ENCODE measurements at regions not wholly inside any gene's neighbourhood (a gene's known extent, or its start where the extent isn't known, plus 50 kb on each side); places are given as distances from the start of the nearest gene placed in this dataset.

DNA sequence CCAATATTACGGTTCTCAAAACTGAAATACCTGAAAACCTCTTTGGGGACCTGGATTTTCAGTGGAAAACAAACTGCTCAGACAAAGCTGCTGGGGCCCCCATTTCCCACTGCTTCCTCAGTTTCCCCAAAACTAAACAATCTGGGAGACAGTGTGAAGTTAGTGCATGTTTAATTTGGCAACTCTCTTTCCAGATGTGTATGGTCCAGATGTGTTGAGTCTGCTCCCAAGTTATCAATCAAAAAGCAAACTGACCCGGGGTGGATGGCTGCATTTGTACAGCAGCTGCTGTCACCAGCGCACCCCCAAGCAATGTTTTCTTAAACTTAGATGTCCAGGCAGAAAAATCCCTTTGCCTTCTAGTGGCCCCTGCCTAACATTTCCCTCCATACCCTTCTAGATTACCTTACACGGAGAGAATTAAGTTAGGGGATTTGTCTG is 136.9 kb downstream of the COPS8 start:
- Mint-ChIP-seq H3K9me3 (no peaks in the 10 kb centered on the region), H3K36me3 (ENCODE audit: low read depth) (no peaks in the 10 kb centered on the region), H3K27me3 (ENCODE audit: low read depth) (peaks cover 21% of the 10 kb centered on the region), H3K4me3 (no peak overlapping the region), H3K4me1 (ENCODE audit: low read depth) (peaks cover 3% of the 10 kb centered on the region), H3K27ac (no peak overlapping the region)
- no peak for DNase-seq (ENCODE audit: low spot score)

DNA sequence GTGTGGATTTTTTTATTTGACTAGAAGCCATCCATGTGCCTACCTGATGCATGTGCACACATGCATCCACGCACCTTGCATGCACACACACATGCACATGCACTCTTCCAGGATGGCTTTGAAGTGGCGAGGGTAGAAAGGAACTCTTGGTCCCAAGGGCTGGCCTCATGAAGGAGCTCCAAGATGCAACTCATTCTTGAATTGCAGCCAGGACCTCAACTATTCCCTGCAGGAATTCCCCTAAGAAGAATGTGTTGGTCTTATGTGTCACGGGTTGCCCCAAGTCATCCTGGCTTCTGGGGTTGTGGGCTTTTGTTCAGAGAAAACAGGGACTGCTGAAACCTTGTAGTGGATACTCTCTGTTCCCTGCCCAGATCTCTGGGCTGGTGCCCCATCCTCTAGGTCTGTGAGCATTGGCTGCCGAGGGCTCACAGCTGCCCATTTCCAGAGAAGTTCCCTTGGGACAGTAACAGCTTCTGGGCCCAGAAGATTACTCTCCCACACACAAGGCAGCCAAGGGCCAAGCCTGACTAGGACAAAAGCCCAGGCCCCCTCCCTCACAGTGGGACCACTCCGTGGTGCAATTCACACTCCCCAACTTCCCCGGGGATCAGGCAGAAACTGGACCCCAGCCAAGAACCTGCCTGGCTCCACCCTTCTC is 137.6 kb downstream of the COPS8 start:
- Mint-ChIP-seq H3K27me3 (ENCODE audit: low read depth) (peaks cover 21% of the 10 kb centered on the region), H3K4me3 (no peak overlapping the region), H3K36me3 (ENCODE audit: low read depth) (no peaks in the 10 kb centered on the region), H3K4me1 (ENCODE audit: low read depth) (peaks cover 5% of the 10 kb centered on the region), H3K9me3 (no peaks in the 10 kb centered on the region), H3K27ac (no peak overlapping the region)
- DNase-seq (ENCODE audit: low spot score) = no peak

DNA sequence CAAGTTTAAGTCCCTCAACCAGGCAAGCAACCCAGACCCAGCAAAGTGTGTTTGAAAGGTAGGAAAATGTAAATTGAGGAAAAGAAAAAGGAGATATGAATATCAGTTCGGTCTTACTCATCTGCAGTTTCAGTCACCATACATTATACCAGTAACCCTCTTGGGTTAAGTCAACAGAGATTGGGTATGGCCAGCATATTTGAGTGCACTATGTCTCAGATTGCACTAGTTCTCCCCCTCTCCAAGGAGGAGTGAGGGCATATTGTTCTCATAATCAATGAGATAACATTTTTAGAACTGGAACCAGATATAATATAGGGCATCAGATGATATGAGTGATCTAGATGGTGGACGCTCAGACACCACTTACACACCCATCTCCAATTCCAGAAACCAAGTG is 141.5 kb downstream of the COPS8 start:
- Mint-ChIP-seq H3K4me1 (ENCODE audit: low read depth) (peaks cover 5% of the 10 kb centered on the region), H3K36me3 (ENCODE audit: low read depth) (no peaks in the 10 kb centered on the region), H3K27ac (no peak overlapping the region), H3K27me3 (ENCODE audit: low read depth) (peaks cover 6% of the 10 kb centered on the region), H3K4me3 (no peak overlapping the region), H3K9me3 (no peaks in the 10 kb centered on the region)
- DNase-seq (ENCODE audit: low spot score) = no peak

DNA sequence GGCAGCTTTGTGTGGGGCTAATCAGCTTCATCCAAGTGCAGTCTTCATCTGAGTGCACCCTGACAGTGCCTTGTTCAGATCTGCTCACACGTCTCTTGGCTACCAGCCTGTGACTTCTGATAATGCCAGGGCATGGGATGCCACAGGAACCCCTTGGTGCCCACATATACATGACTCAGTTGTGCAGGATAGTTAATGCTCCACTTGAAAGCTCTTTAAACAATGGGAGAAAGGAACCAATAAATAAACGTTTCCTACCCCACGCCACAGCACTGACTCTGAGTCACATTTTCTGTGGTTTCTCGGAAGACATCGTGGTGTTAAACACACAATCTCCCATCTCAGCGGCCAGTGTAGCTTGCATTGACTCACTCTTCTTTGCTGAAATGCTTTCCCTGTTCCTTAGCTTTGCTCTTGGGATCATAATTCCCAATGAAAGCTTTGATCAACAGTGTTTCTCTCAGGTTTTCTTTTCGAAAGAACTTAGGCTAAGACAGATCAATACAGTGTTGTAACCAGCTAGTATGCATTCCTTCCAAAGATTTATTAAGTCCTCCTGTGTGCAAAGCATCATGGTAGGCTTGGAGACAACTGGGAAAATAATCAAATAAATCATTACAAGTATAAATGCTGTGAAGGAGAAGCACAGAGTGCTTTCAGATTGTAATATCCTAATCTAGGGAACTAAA is 142.0 kb downstream of the COPS8 start:
- H3K27ac Mint-ChIP-seq = no peak overlapping the region
- H3K27me3 Mint-ChIP-seq (ENCODE audit: low read depth) = peaks cover 7% of the 10 kb centered on the region
- no peaks in the 10 kb centered on the region for H3K36me3 Mint-ChIP-seq (ENCODE audit: low read depth)
- no peaks in the 10 kb centered on the region for H3K9me3 Mint-ChIP-seq
- peaks cover 5% of the 10 kb centered on the region for H3K4me1 Mint-ChIP-seq (ENCODE audit: low read depth)
- H3K4me3 Mint-ChIP-seq = no peak overlapping the region
- peak; percentile 64 for DNase-seq (ENCODE audit: low spot score)

DNA sequence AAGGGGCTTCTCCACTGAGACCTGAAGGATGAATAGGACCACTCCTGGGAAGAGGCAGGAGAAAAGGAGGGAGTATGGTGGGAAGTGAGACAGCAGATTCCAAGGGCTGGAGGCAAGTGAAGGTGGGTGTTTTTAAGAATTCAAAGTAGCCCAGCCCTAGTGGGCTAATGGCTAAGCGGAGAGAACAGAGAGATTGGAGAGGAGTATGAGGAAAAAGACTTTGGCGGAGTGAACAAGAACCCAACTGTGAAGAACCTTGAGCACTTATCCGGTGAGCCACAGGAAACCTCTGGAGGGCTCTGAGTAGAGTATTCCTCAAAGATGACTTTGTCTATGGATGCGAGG is 142.6 kb downstream of the COPS8 start:
- peaks cover 5% of the 10 kb centered on the region for H3K4me1 Mint-ChIP-seq (ENCODE audit: low read depth)
- H3K36me3 Mint-ChIP-seq (ENCODE audit: low read depth) = no peaks in the 10 kb centered on the region
- H3K27me3 Mint-ChIP-seq (ENCODE audit: low read depth) = peaks cover 4% of the 10 kb centered on the region
- DNase-seq (ENCODE audit: low spot score) = no peak
- no peak overlapping the region for H3K27ac Mint-ChIP-seq
- no peaks in the 10 kb centered on the region for H3K9me3 Mint-ChIP-seq
- no peak overlapping the region for H3K4me3 Mint-ChIP-seq

DNA sequence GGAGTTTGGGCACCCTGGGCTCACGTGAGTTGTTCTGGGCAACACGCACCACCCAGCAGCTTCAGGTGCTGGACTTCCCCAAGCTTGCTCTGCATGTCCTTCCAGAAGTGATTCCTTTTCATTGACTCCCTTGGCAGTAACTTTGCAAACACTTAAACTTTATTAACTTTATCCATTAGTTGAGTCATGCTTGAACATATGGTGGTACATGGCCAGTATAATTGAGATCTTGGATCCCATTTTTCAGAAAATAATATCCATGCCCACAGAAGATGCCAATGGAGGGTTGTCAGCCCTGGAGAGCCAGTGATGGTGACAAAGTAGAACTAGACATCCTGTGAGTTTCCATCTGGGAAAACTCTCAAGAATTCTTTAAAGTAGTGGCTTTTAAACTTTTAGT is 144.2 kb downstream of the COPS8 start:
- Mint-ChIP-seq H3K9me3 (no peaks in the 10 kb centered on the region), H3K27me3 (ENCODE audit: low read depth) (peaks cover 6% of the 10 kb centered on the region), H3K36me3 (ENCODE audit: low read depth) (no peaks in the 10 kb centered on the region)

DNA sequence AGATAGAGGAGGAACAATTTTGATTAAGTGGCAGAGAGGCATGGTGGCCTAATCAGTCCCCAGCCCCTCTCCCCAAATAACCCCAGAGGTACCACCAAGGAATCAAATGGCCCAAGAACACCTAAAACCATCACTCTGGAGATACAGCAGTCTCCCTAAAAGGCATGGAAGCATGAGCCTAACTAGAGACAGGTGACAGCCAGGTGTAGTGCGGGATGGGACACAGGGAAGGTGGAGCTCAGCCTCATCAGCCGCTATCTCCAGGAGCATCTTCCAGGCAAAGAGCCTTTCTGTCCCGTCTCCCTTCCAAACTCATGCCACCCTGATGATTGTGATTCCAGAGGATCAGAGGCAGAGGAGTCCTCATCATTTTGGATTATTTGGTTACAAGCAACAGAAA is 144.7 kb downstream of the COPS8 start:
- H3K4me3 Mint-ChIP-seq = no peak overlapping the region
- no peaks in the 10 kb centered on the region for H3K36me3 Mint-ChIP-seq (ENCODE audit: low read depth)
- peaks cover 5% of the 10 kb centered on the region for H3K4me1 Mint-ChIP-seq (ENCODE audit: low read depth)
- H3K9me3 Mint-ChIP-seq = no peaks in the 10 kb centered on the region
- no peak for DNase-seq (ENCODE audit: low spot score)
- H3K27me3 Mint-ChIP-seq (ENCODE audit: low read depth) = peaks cover 6% of the 10 kb centered on the region
- H3K27ac Mint-ChIP-seq = no peak overlapping the region

More for the DNA sequence above, 144.2 kb downstream of the COPS8 start:
- Mint-ChIP-seq H3K4me1 (ENCODE audit: low read depth) (peaks cover 5% of the 10 kb centered on the region), H3K27ac (no peak overlapping the region), H3K4me3 (no peak overlapping the region)
- no peak for DNase-seq (ENCODE audit: low spot score)

DNA sequence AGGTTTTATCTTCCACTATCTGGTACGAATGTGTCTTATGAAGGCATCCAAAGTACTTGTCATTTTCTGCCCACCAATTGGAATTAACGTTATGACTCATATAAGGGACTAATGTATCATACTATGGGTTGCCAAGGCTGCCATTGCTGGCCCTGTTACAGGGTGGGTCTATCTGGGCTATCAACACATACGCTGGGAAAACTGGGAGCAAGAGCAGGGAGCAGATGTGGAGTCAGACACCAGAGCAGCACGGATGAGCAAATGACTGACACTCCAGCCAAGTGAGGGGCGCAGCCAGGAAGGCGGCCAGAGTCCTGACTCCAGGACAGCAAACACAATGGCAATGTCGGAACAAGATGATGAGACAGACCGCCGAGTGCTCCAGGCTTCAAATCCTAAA is 145.9 kb downstream of the COPS8 start:
- no peaks in the 10 kb centered on the region for H3K36me3 Mint-ChIP-seq (ENCODE audit: low read depth)
- no peak overlapping the region for H3K27ac Mint-ChIP-seq
- H3K9me3 Mint-ChIP-seq = no peaks in the 10 kb centered on the region
- peaks cover 3% of the 10 kb centered on the region for H3K4me1 Mint-ChIP-seq (ENCODE audit: low read depth)
- peaks cover 6% of the 10 kb centered on the region for H3K27me3 Mint-ChIP-seq (ENCODE audit: low read depth)
- no peak overlapping the region for H3K4me3 Mint-ChIP-seq
- DNase-seq (ENCODE audit: low spot score) = no peak

DNA sequence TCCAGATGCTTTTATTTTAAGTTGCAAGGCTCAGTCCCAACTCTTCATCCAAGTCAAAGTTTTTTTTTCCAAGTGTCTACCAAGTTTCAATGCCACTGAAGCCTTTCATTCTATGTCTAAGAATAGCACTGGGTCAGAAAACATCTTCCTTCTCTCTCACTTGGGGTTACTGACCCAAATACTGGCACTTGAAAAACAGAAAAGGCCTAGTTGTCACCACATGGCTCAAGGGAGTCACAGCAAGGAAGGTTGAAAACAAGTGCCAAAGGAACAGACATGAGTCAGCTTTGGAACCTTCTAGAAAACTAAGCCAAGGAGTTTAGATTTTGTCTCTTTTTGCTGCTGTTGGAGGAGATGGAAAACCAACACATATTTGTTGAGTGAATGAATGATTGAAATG is 146.5 kb downstream of the COPS8 start:
- H3K27me3 Mint-ChIP-seq (ENCODE audit: low read depth) = peaks cover 6% of the 10 kb centered on the region
- no peaks in the 10 kb centered on the region for H3K36me3 Mint-ChIP-seq (ENCODE audit: low read depth)

DNA sequence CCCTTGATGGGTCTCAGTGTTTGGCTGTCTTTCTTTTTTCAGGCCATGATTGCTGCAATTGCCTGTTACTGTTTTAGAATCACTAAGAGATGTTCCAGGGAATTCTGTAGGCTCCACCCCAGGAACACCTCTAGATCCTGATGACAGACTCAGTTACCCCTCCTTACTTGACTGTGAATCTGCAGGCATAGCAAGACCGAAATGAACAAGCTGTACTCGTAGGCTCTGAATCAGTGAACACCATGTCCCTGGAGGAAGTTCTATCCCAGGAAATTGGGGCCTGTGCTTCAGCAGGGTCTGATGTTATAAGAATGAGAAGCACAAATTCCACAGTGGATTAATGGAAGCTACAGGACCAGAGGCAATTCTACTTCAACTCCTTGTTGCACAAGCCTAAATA is 148.6 kb downstream of the COPS8 start:
- no peaks in the 10 kb centered on the region for H3K4me1 Mint-ChIP-seq (ENCODE audit: low read depth)
- H3K27ac Mint-ChIP-seq = no peak overlapping the region
- no peak for DNase-seq (ENCODE audit: low spot score)
- H3K27me3 Mint-ChIP-seq (ENCODE audit: low read depth) = peaks cover 4% of the 10 kb centered on the region
- H3K4me3 Mint-ChIP-seq = no peak overlapping the region
- no peaks in the 10 kb centered on the region for H3K9me3 Mint-ChIP-seq
- no peaks in the 10 kb centered on the region for H3K36me3 Mint-ChIP-seq (ENCODE audit: low read depth)

More for the DNA sequence above, 146.5 kb downstream of the COPS8 start:
- Mint-ChIP-seq H3K4me1 (ENCODE audit: low read depth) (peaks cover 3% of the 10 kb centered on the region), H3K27ac (no peak overlapping the region), H3K4me3 (no peak overlapping the region), H3K9me3 (no peaks in the 10 kb centered on the region)
- DNase-seq (ENCODE audit: low spot score) = no peak

DNA sequence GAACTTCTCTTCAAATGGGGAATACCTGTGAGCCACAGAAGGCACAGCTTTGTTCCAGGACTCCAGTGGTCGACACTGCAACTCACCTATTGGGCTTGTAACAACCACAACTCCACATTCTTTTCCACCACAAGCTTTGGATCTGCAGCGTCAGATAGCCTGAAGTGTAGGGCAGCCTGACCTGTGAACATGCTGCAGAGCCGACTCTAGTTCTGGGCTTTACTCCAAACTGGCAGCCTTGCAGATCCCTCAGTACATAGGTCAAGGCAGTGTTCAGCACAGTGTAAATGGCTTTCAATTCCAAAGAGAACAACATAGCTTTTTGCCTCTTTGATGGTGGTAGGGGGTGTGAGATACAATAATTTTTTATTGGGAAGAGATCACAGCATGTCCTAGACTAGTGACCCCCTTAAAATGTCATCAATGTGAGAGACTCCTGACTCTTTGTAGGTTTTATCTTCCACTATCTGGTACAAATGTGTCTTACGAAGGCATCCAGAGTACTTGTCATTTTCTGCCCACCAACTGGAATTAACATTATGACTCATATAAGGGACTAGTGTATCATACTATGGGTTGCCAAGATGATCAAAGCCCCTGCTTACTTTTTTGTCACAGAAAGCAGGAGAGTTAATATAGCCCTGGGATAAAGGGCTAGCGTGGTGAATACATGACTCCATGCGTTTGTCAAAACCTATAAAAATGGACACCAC is 149.8 kb downstream of the COPS8 start:
- H3K9me3 Mint-ChIP-seq = no peaks in the 10 kb centered on the region
- H3K4me3 Mint-ChIP-seq = no peak overlapping the region
- no peak for DNase-seq (ENCODE audit: low spot score)
- no peaks in the 10 kb centered on the region for H3K4me1 Mint-ChIP-seq (ENCODE audit: low read depth)
- no peaks in the 10 kb centered on the region for H3K36me3 Mint-ChIP-seq (ENCODE audit: low read depth)
- H3K27me3 Mint-ChIP-seq (ENCODE audit: low read depth) = peaks cover 4% of the 10 kb centered on the region
- H3K27ac Mint-ChIP-seq = no peak overlapping the region

DNA sequence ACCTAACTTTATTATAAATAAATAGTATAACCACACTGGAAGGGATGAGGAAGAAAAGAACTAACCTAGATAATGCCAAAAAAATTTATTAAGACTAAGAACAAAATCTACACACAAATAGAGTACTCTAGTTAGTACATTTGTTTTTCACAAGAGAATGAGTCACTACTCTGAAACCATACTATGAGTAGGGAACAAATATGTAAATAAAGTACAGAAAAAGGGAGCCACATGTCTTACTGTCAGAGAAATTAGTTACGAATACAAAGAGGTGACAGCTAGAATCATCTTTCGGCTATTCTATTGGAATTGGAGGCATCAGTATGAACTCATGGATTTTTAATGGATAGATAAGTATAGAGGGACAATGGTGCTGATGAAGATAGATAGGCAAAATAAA is 150.5 kb downstream of the COPS8 start:
- no peaks in the 10 kb centered on the region for H3K4me1 Mint-ChIP-seq (ENCODE audit: low read depth)
- peaks cover 4% of the 10 kb centered on the region for H3K27me3 Mint-ChIP-seq (ENCODE audit: low read depth)
- DNase-seq (ENCODE audit: low spot score) = no peak
- H3K9me3 Mint-ChIP-seq = peaks cover 2% of the 10 kb centered on the region
- H3K27ac Mint-ChIP-seq = no peak overlapping the region
- H3K4me3 Mint-ChIP-seq = no peak overlapping the region
- no peaks in the 10 kb centered on the region for H3K36me3 Mint-ChIP-seq (ENCODE audit: low read depth)

DNA sequence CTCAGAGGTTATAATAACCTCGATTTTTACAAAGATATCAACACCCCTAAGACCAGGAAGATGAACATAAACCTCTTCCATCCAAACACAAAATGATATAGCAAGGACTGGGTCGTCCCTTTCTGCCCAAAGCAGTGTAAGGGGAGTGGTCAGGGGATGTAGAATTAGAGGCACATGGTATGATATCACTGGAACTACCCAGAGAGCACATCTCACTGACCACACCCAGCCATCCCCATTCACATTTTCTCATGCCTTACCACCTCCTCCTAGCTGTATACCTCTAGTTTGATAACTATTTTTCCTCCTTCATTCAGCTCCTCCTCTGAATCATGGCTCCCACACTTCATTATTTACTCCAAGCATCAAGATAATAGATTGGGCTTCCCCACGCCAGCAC is 152.6 kb downstream of the COPS8 start:
- Mint-ChIP-seq H3K4me3 (no peak overlapping the region), H3K4me1 (ENCODE audit: low read depth) (no peaks in the 10 kb centered on the region), H3K9me3 (peaks cover 5% of the 10 kb centered on the region), H3K36me3 (ENCODE audit: low read depth) (no peaks in the 10 kb centered on the region), H3K27ac (no peak overlapping the region), H3K27me3 (ENCODE audit: low read depth) (peaks cover 2% of the 10 kb centered on the region)
- no peak for DNase-seq (ENCODE audit: low spot score)

DNA sequence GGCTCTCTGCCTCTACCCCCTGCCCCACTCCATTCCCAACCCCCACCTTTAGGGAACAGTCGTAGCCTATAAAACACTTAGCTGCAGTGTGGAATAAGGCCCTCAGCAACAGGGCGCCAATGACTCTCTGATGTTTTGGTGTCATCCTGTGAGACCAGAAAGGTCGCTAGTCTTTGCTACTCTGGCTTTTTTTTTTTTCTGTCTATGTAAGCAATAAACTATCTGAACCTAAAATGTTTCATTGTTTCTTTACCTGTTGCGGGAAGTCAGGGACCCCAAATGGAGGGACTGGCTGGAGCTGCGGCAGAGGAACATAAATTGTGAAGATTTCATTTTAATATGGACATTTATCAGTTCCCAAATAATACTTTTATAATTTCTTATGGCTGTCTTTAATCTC is 154.6 kb downstream of the COPS8 start:
- no peak overlapping the region for H3K4me3 Mint-ChIP-seq
- H3K9me3 Mint-ChIP-seq = peaks cover 5% of the 10 kb centered on the region
- H3K27ac Mint-ChIP-seq = no peak overlapping the region
- no peak for DNase-seq (ENCODE audit: low spot score)
- no peaks in the 10 kb centered on the region for H3K4me1 Mint-ChIP-seq (ENCODE audit: low read depth)
- H3K27me3 Mint-ChIP-seq (ENCODE audit: low read depth) = no peaks in the 10 kb centered on the region
- no peaks in the 10 kb centered on the region for H3K36me3 Mint-ChIP-seq (ENCODE audit: low read depth)

All from T-helper 2 cell treated with Interferon-gamma antibody and Interleukin-4, amounts not matched to agents 5 μg/mL and 100 μg/mL, for 36 hours (primary cell).